ENCODE measurements at regions not wholly inside any gene's neighbourhood (a gene's known extent, or its start where the extent isn't known, plus 50 kb on each side); places are given as distances from the start of the nearest gene placed in this dataset.

GRCh38 chr6:47381036-47381435 is 71.3 kb upstream of the TNFRSF21 start:
- Mint-ChIP-seq H3K27ac (no peak overlapping the region), H3K4me1 (peaks cover 2% of the 10 kb centered on the region), H3K27me3 (peaks cover 9% of the 10 kb centered on the region), H3K36me3 (ENCODE audit: low read depth) (no peaks in the 10 kb centered on the region), H3K4me3 (no peak overlapping the region), H3K9me3 (ENCODE audit: low read depth) (no peaks in the 10 kb centered on the region)
- ChIA-PET CTCF (interaction anchor here (1.0 kb wide), 1 partner anchor 14 kb away, joined by 4 read pairs; no protein-coding TSS in a partner anchor), POLR2A (no interaction called here)
- ATAC-seq (no peak), DNase-seq (no peak)
- intact Hi-C loops (cut with DNase I, micrococcal nuclease): no loop called here

GRCh38 chr6:47383360-47383759 is 73.7 kb upstream of the TNFRSF21 start:
- H3K36me3 Mint-ChIP-seq (ENCODE audit: low read depth): no peaks in the 10 kb centered on the region
- ChIA-PET POLR2A (no interaction called here), CTCF (no interaction called here)
- H3K4me1 Mint-ChIP-seq: no peaks in the 10 kb centered on the region
- DNase-seq (no peak), ATAC-seq (no peak)
- H3K4me3 Mint-ChIP-seq: no peak overlapping the region
- intact Hi-C loops (cut with DNase I, micrococcal nuclease): no loop called here
- no peak overlapping the region for H3K27ac Mint-ChIP-seq
- peaks cover 4% of the 10 kb centered on the region for H3K9me3 Mint-ChIP-seq (ENCODE audit: low read depth)
- peaks cover 4% of the 10 kb centered on the region for H3K27me3 Mint-ChIP-seq

GRCh38 chr6:47391675-47392074 is 82.0 kb upstream of the TNFRSF21 start:
- Mint-ChIP-seq H3K36me3 (ENCODE audit: low read depth) (peaks cover 2% of the 10 kb centered on the region), H3K4me3 (no peak overlapping the region), H3K27me3 (peaks cover 9% of the 10 kb centered on the region), H3K27ac (no peak overlapping the region), H3K4me1 (no peaks in the 10 kb centered on the region), H3K9me3 (ENCODE audit: low read depth) (peaks cover 11% of the 10 kb centered on the region)
- CTCF ChIA-PET: interaction anchor here (0.7 kb wide), 1 partner anchor 27 kb away, joined by 3 read pairs; no protein-coding TSS in a partner anchor
- POLR2A ChIA-PET: no interaction called here
- DNase-seq: no peak
- no peak for ATAC-seq
- intact Hi-C loops (cut with DNase I, micrococcal nuclease): no loop called here

GRCh38 chr6:47392251-47392650 is 82.5 kb upstream of the TNFRSF21 start:
- Mint-ChIP-seq H3K9me3 (ENCODE audit: low read depth) (peaks cover 8% of the 10 kb centered on the region), H3K36me3 (ENCODE audit: low read depth) (peaks cover 2% of the 10 kb centered on the region), H3K4me1 (no peaks in the 10 kb centered on the region), H3K27me3 (peaks cover 9% of the 10 kb centered on the region), H3K27ac (no peak overlapping the region), H3K4me3 (no peak overlapping the region)
- POLR2A ChIA-PET: no interaction called here
- intact Hi-C loops (cut with DNase I, micrococcal nuclease): no loop called here
- CTCF ChIA-PET: no interaction called here
- no peak for ATAC-seq
- no peak for DNase-seq

GRCh38 chr6:47396401-47397069 is 81.1 kb upstream of the CD2AP start:
- no peaks in the 10 kb centered on the region for H3K9me3 Mint-ChIP-seq (ENCODE audit: low read depth)
- intact Hi-C loops (cut with DNase I, micrococcal nuclease): no loop called here
- H3K4me1 Mint-ChIP-seq: no peaks in the 10 kb centered on the region
- CTCF ChIA-PET: interaction anchor here (1.6 kb wide), 1 partner anchor 11 kb away, joined by 4 read pairs; no protein-coding TSS in a partner anchor
- ATAC-seq (no peak), DNase-seq (no peak)
- H3K27ac Mint-ChIP-seq: no peak overlapping the region
- H3K27me3 Mint-ChIP-seq: peaks cover 4% of the 10 kb centered on the region
- POLR2A ChIA-PET: no interaction called here
- H3K4me3 Mint-ChIP-seq: no peak overlapping the region
- no peaks in the 10 kb centered on the region for H3K36me3 Mint-ChIP-seq (ENCODE audit: low read depth)

- Mint-ChIP-seq H3K27ac (no peak overlapping the region), H3K4me3 (no peak overlapping the region), H3K4me1 (no peaks in the 10 kb centered on the region), H3K9me3 (ENCODE audit: low read depth) (no peaks in the 10 kb centered on the region), H3K36me3 (ENCODE audit: low read depth) (no peaks in the 10 kb centered on the region), H3K27me3 (no peaks in the 10 kb centered on the region)
- CTCF ChIA-PET: interaction anchor here (3.2 kb wide), 1 partner anchor 13 kb away, joined by 10 read pairs; no protein-coding TSS in a partner anchor
- POLR2A ChIA-PET: no interaction called here
- intact Hi-C loops (cut with DNase I, micrococcal nuclease): no loop called here
- no peak for DNase-seq
- no peak for ATAC-seq
Observed at GRCh38 chr6:47400581-47400980, 77.0 kb upstream of the CD2AP start.

GRCh38 chr6:47402081-47402480 is 75.5 kb upstream of the CD2AP start:
- DNase-seq (no peak), ATAC-seq (no peak)
- Mint-ChIP-seq H3K9me3 (ENCODE audit: low read depth) (no peaks in the 10 kb centered on the region), H3K4me3 (no peak overlapping the region), H3K4me1 (no peaks in the 10 kb centered on the region), H3K36me3 (ENCODE audit: low read depth) (no peaks in the 10 kb centered on the region), H3K27me3 (no peaks in the 10 kb centered on the region), H3K27ac (no peak overlapping the region)
- ChIA-PET CTCF (no interaction called here), POLR2A (no interaction called here)
- intact Hi-C loops (cut with DNase I, micrococcal nuclease): no loop called here

GRCh38 chr6:47403056-47403455 is 74.5 kb upstream of the CD2AP start:
- Mint-ChIP-seq H3K9me3 (ENCODE audit: low read depth) (no peaks in the 10 kb centered on the region), H3K4me1 (no peaks in the 10 kb centered on the region), H3K4me3 (no peak overlapping the region), H3K27ac (no peak overlapping the region), H3K27me3 (no peaks in the 10 kb centered on the region), H3K36me3 (ENCODE audit: low read depth) (no peaks in the 10 kb centered on the region)
- intact Hi-C loops (cut with DNase I, micrococcal nuclease): no loop called here
- DNase-seq (no peak), ATAC-seq (no peak)
- ChIA-PET CTCF (interaction anchor here (1.4 kb wide), 1 partner anchor 12 kb away, joined by 3 read pairs; no protein-coding TSS in a partner anchor), POLR2A (no interaction called here)

GRCh38 chr6:47403801-47404200 is 73.8 kb upstream of the CD2AP start:
- ChIA-PET CTCF (interaction anchor here (1.2 to 1.4 kb wide), 2 partner anchors 12 kb away, joined by 3 read pairs; no protein-coding TSS in a partner anchor), POLR2A (no interaction called here)
- intact Hi-C loops (cut with DNase I, micrococcal nuclease): no loop called here
- no peak for ATAC-seq
- Mint-ChIP-seq H3K27me3 (no peaks in the 10 kb centered on the region), H3K4me1 (no peaks in the 10 kb centered on the region), H3K4me3 (no peak overlapping the region), H3K36me3 (ENCODE audit: low read depth) (no peaks in the 10 kb centered on the region), H3K27ac (no peak overlapping the region), H3K9me3 (ENCODE audit: low read depth) (no peaks in the 10 kb centered on the region)
- DNase-seq: no peak

- ATAC-seq (no peak), DNase-seq (no peak)
- CTCF ChIA-PET: interaction anchor here (1.0 to 1.2 kb wide), 2 partner anchors 10 to 12 kb away, joined by 3 to 5 read pairs; no protein-coding TSS in a partner anchor
- Mint-ChIP-seq H3K4me1 (no peaks in the 10 kb centered on the region), H3K9me3 (ENCODE audit: low read depth) (no peaks in the 10 kb centered on the region), H3K36me3 (ENCODE audit: low read depth) (no peaks in the 10 kb centered on the region), H3K27ac (no peak overlapping the region), H3K27me3 (no peaks in the 10 kb centered on the region), H3K4me3 (no peak overlapping the region)
- POLR2A ChIA-PET: no interaction called here
- intact Hi-C loops (cut with DNase I, micrococcal nuclease): no loop called here
Observed at GRCh38 chr6:47404435-47404834, 73.2 kb upstream of the CD2AP start.

- ATAC-seq: no peak
- Mint-ChIP-seq H3K4me3 (no peak overlapping the region), H3K4me1 (no peaks in the 10 kb centered on the region), H3K27ac (no peak overlapping the region), H3K27me3 (no peaks in the 10 kb centered on the region), H3K9me3 (ENCODE audit: low read depth) (no peaks in the 10 kb centered on the region), H3K36me3 (ENCODE audit: low read depth) (no peaks in the 10 kb centered on the region)
- intact Hi-C loops (cut with DNase I, micrococcal nuclease): no loop called here
- CTCF ChIA-PET: interaction anchor here (1.0 to 1.2 kb wide), 2 partner anchors 10 to 11 kb away, joined by 3 to 5 read pairs; no protein-coding TSS in a partner anchor
- POLR2A ChIA-PET: no interaction called here
- no peak for DNase-seq
Observed at GRCh38 chr6:47405273-47405672, 72.3 kb upstream of the CD2AP start.

Measured in activated CD4-positive, alpha-beta T cell treated with anti-CD3 and anti-CD28 coated beads for 36 hours (primary cell).